ENCODE measurements at regions not wholly inside any gene's neighbourhood (a gene's known extent, or its start where the extent isn't known, plus 50 kb on each side); places are given as distances from the start of the nearest gene placed in this dataset.

DNA sequence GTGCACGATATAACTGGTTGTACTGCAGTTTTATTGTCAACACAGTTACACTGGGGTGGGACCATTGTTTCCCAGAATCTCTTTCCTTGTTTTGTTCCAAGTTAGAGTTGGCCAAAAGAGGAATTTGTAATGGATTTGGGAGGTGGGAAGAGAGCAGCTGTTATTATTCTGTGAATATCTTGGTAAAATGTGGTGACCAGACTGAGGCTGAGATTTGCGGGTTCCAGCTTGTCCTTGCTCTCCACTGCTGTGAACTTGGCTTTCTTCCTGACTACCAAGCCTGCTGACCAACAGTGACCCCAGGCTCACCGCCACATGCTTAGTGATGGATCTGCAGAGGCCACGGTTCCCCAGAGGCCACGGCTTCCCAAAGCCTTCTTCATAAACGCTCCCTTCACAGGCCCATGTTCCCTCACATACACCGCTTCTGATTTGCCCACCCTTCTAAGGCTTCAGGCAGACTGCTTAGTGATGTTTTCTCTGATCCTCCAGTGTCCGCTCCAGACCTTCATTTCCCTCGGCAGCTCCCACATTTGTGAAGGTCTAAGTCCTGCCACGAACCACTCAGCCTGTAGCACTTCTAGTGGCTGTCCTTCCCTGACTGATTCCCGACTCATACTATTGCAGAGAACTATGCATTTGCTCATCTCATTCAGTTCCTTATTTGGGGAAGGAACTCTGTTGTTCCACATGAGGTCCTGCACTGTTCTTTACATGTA lies 525.5 kb upstream of the RGMA start:
- FAIRE-seq (no peak), DNase-seq (ENCODE audit: extremely low spot score, insufficient read length, low read depth) (no peak)

- FAIRE-seq: no peak
- no peak for DNase-seq (ENCODE audit: extremely low spot score, insufficient read length, low read depth)
Measured at GRCh38 chr15:93613386-93613785, 524.4 kb upstream of the RGMA start.

DNA sequence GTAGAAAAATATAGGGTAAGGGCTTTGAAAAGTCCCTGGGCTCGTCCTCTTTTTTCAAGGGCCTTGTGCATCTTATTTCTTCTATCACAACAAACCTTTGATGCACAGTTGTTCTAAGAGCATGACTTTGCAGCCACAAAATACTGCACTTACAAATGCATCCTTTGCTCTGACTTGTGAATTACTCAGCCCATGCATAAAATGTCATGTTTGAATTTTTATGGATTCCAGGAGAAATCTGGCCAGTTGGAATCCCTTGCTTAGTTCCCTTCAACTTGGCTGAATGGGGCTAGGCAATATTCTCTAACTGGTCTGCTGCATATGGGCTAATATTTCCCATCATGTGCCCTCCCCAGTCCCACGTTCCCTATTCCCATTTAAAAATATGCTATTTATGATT lies 523.9 kb upstream of the RGMA start:
- DNase-seq (ENCODE audit: extremely low spot score, insufficient read length, low read depth): no peak
- no peak for FAIRE-seq

- FAIRE-seq (no peak), DNase-seq (ENCODE audit: extremely low spot score, insufficient read length, low read depth) (no peak)
Measured at GRCh38 chr15:93610944-93611343, 521.9 kb upstream of the RGMA start.

DNA sequence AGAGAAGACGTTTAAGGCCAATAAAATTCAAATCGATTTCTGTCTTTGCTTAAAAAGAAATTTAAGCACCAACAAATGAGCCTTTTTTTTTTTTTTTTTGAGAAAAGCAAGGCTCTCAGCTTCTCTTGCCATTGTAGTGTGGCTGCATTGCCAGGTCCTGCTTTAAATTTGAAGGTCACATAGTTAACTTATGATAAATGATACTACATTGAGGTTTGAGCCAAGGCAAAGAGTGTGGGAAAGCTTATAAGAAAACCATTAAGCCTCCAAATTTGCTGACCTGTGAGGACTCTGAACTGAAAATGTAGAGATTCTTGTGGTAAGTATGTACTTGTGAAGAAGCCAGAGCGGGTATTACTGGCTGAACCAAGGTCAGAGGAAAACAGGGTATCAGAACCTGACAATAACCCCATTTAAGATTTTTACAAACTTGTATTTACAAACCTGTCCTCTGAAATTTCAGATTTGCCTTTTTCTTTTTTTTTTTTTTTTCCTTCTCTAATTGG lies 519.7 kb upstream of the RGMA start:
- FAIRE-seq: no peak

DNA sequence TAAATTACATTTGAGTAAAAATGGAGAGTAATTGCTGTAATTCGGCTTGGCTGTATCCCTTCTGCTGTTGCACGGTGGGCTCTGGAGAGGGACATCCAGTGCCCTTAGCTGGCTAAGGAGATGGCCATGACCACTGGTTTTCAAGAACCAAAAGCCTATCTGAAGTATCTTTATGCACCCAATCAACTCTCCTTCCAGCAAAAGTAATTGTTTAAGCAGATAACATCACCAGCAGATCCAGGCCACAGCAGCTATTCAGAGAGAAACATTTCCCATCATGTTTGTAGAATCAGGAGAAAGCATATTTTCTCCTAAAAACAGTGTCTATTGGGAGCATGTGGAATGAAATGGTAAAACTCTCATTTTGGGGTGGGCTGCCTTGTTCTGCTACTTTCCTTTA lies 514.5 kb upstream of the RGMA start:
- FAIRE-seq: no peak
- DNase-seq (ENCODE audit: extremely low spot score, insufficient read length, low read depth): no peak

More for the DNA sequence above, 519.7 kb upstream of the RGMA start:
- no peak for DNase-seq (ENCODE audit: extremely low spot score, insufficient read length, low read depth)

- no peak for FAIRE-seq
- no peak for DNase-seq (ENCODE audit: extremely low spot score, insufficient read length, low read depth)
Measured at GRCh38 chr15:93587059-93587521, 498.1 kb upstream of the RGMA start.

- no peak for FAIRE-seq
- no peak for DNase-seq (ENCODE audit: extremely low spot score, insufficient read length, low read depth)
Measured at GRCh38 chr15:93585012-93585411, 496.0 kb upstream of the RGMA start.

GRCh38 chr15:93583968-93584367 lies 495.0 kb upstream of the RGMA start:
- FAIRE-seq (no peak), DNase-seq (ENCODE audit: extremely low spot score, insufficient read length, low read depth) (no peak)

- no peak for DNase-seq (ENCODE audit: extremely low spot score, insufficient read length, low read depth)
- FAIRE-seq: no peak
Measured at GRCh38 chr15:93583552-93583951, 494.5 kb upstream of the RGMA start.

GRCh38 chr15:93570527-93570926 lies 481.5 kb upstream of the RGMA start:
- FAIRE-seq: no peak
- DNase-seq (ENCODE audit: extremely low spot score, insufficient read length, low read depth): no peak

DNA sequence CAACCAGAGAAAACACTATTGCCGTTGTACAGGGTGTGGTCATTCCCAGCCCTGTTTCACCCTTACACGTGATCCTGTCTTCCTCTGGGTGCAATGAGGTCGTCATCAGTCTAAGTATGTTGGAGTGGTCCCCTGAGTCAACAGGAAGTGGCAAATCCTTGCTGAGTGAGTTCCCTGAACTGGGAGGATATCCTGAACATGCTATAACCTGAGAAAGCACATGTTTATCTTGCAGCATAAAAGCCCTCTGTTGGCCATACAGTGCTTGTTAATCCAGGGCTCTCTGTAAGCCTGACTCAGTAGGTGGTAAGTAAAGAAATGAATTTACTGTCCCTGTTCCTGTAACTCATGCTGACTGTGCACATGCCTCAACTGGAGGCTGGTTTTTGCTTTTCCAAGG lies 477.8 kb upstream of the RGMA start:
- DNase-seq (ENCODE audit: extremely low spot score, insufficient read length, low read depth): no peak

GRCh38 chr15:93565201-93565600 lies 476.2 kb upstream of the RGMA start:
- DNase-seq (ENCODE audit: extremely low spot score, insufficient read length, low read depth): no peak
- no peak for FAIRE-seq

More for the DNA sequence above, 477.8 kb upstream of the RGMA start:
- FAIRE-seq: no peak

DNA sequence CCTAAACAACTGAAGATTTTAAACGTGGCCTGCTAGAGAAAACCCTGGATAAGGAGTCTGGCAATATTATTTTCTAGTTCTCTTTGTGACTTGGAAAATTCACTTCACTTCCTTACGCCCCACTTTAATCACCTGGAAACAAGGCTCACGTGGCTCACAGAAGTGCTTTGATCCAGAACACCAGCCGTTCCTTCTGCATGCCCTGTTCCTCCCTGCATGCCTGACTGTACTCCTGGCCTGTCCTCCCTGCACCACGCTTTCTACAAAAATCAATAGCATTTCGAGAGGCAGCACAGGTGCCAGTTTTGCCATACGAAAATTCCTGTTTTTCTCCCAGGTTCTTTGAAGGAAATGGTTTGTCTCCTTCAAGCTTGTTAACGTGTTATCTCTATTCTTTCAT lies 474.2 kb upstream of the RGMA start:
- no peak for FAIRE-seq
- no peak for DNase-seq (ENCODE audit: extremely low spot score, insufficient read length, low read depth)

GRCh38 chr15:93562395-93563123 lies 473.5 kb upstream of the RGMA start:
- DNase-seq (ENCODE audit: extremely low spot score, insufficient read length, low read depth) (no peak), FAIRE-seq (no peak)

GRCh38 chr15:93557696-93558095 lies 468.7 kb upstream of the RGMA start:
- DNase-seq (ENCODE audit: extremely low spot score, insufficient read length, low read depth) (no peak), FAIRE-seq (no peak)

GRCh38 chr15:93553167-93553935 lies 464.3 kb upstream of the RGMA start:
- no peak for DNase-seq (ENCODE audit: extremely low spot score, insufficient read length, low read depth)
- no peak for FAIRE-seq

DNA sequence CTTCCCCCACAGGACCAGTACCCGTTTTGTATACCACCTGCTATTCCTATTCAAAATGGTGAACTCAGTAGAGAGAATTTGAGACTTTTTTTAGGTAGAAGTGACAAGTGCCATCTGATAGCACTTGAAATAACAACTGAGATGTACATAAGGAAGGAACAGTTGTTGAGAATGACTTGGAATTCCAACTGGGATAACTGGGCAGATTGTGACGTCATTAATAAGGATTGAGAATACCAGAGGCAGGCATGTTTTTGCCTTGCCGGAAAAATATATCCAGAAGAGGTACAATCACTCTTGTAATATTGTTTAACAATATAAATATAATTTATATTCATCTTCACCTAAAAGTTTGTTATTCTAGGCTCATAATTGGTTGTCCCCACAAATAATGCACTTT lies 454.1 kb upstream of the RGMA start:
- no peak for FAIRE-seq
- DNase-seq (ENCODE audit: extremely low spot score, insufficient read length, low read depth): no peak

DNA sequence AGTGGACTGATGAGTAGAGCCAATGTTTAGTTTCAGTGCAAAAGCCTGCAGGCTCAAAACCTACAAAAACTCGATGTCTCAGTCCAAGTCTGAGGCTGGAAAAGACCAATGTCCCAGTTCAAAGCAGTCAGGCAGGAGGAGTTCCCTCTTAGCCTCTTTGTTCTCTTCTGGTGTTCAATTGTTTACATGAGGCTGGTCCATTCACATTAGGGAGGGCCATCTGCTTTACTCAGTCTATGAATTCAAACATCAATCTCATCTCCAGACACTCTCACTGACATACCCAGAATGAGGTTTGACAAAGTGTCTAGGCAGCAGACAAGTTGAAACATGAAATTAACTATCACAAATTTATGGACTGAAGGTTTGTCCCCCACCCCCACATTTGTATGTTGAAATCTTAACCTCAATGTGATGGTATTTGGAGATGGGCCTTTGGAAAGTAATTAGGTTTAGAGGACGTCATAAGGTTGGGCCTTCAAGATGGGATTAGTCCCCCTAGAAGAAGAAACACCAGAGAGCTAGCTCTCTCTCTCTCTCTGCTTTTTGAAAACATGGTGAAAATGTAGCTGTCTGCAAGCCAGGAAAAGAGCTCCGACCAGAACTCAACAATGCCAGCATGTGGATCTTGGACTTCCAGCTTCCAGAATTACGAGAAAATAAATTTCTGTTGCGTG lies 438.5 kb upstream of the RGMA start:
- FAIRE-seq: no peak
- no peak for DNase-seq (ENCODE audit: extremely low spot score, insufficient read length, low read depth)

GRCh38 chr15:93524432-93524831 lies 435.4 kb upstream of the RGMA start:
- DNase-seq (ENCODE audit: extremely low spot score, insufficient read length, low read depth): no peak
- FAIRE-seq: no peak
